Endothelial cell (in vitro differentiated cells): ENCODE measurements at regions not wholly inside any gene's neighbourhood (a gene's known extent, or its start where the extent isn't known, plus 50 kb on each side); places are given as distances from the start of the nearest gene placed in this dataset.

Source experiments
- DNase-seq: peaks from one replicate; pipeline ENCODE4 v3.0.0; 2021; ENCODE audit warnings: low spot score
- H3K27ac Mint-ChIP-seq: one replicate; pipeline ENCODE4 v1.8.0; 2021; ENCODE audit warnings: mixed read lengths, inconsistent platforms; ENCODE audit not compliant: unreplicated experiment
- H3K27me3 Mint-ChIP-seq: one replicate; pipeline ENCODE4 v1.8.0; 2021; ENCODE audit warnings: mild to moderate bottlenecking, moderate library complexity, mixed read lengths, inconsistent platforms; ENCODE audit not compliant: unreplicated experiment
- H3K36me3 Mint-ChIP-seq: one replicate; pipeline ENCODE4 v1.8.0; 2021; ENCODE audit warnings: mild to moderate bottlenecking, low read depth, mixed read lengths, inconsistent platforms; ENCODE audit not compliant: unreplicated experiment
- H3K4me1 Mint-ChIP-seq: one replicate; pipeline ENCODE4 v1.8.0; 2021; ENCODE audit warnings: mild to moderate bottlenecking, mixed read lengths, inconsistent platforms; ENCODE audit not compliant: unreplicated experiment
- H3K4me3 Mint-ChIP-seq: one replicate; pipeline ENCODE4 v1.8.0; 2021; ENCODE audit warnings: mild to moderate bottlenecking, mixed read lengths, inconsistent platforms; ENCODE audit not compliant: unreplicated experiment
- H3K9me3 Mint-ChIP-seq: one replicate; pipeline ENCODE4 v1.8.0; 2021; ENCODE audit warnings: mixed read lengths, inconsistent platforms; ENCODE audit not compliant: unreplicated experiment
- TF ChIP-seq, protein P1 (sequence below): fragments of 200-600 bp; sonication (generic); IDR thresholded peaks from one replicate; pipeline ENCODE4 v1.5.0; 2021; ENCODE audit warnings: antibody characterized with exemption; ENCODE audit not compliant: unreplicated experiment

DNA sequence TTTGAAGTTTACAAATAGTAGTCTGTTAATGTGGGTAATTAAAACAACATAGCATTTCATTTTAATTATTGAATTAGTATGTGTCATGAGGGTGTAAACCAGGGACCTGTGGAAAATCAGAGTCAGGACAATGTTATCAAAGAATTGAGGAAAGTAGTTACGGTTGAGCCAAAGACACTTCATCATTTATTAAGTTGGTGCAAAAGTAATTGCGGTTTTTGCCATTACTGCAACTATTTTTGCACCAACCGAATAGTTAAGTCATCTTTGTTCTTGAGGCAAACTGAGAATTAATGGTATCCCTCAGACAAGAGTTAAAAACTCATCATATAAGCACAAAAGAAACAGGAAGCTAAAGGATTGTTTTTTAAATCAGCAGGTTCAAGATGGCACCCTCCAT, 593.7 kb downstream of the KCNJ2 start:
- no peaks in the 10 kb centered on the region for H3K9me3 Mint-ChIP-seq
- H3K27ac Mint-ChIP-seq, result no peak overlapping the region
- no peaks in the 10 kb centered on the region for H3K36me3 Mint-ChIP-seq
- DNase-seq, result no peak
- H3K27me3 Mint-ChIP-seq, result no peaks in the 10 kb centered on the region
- TF ChIP-seq, protein P1, sequence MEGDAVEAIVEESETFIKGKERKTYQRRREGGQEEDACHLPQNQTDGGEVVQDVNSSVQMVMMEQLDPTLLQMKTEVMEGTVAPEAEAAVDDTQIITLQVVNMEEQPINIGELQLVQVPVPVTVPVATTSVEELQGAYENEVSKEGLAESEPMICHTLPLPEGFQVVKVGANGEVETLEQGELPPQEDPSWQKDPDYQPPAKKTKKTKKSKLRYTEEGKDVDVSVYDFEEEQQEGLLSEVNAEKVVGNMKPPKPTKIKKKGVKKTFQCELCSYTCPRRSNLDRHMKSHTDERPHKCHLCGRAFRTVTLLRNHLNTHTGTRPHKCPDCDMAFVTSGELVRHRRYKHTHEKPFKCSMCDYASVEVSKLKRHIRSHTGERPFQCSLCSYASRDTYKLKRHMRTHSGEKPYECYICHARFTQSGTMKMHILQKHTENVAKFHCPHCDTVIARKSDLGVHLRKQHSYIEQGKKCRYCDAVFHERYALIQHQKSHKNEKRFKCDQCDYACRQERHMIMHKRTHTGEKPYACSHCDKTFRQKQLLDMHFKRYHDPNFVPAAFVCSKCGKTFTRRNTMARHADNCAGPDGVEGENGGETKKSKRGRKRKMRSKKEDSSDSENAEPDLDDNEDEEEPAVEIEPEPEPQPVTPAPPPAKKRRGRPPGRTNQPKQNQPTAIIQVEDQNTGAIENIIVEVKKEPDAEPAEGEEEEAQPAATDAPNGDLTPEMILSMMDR, result no peak
- H3K4me1 Mint-ChIP-seq, result no peaks in the 10 kb centered on the region
- no peak overlapping the region for H3K4me3 Mint-ChIP-seq

DNA sequence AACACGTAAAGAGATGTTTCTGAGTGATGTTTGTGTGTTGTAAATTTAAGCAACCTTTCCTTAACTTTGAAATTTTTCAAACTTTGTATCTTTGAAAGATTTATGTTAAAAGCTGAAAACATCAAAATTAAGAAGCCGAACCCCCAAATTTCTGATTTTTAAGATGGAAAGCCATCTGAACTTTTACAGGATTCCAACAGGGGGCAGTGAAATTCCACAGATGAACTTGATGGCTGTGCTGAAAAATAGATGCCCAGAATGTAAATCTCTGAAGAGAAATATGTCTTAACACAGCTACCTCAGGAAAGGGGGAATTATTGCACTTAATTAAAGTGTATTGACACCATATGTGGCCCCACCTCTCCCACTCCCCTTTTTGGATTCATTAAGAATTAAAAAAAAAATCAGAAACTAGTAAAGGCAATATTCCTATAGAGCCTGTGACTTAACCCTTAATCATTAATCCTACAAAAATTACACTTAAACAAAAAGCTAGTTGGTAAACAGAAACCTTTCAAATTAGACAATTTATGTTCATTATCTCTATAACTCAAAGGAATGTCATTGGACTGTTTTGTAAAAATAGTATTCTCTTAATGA, 597.9 kb downstream of the KCNJ2 start:
- H3K27ac Mint-ChIP-seq, result no peak overlapping the region
- no peaks in the 10 kb centered on the region for H3K27me3 Mint-ChIP-seq
- TF ChIP-seq, protein P1, result peak; percentile 90
- H3K4me3 Mint-ChIP-seq, result no peak overlapping the region
- DNase-seq, result peak; percentile 27
- no peaks in the 10 kb centered on the region for H3K36me3 Mint-ChIP-seq
- H3K4me1 Mint-ChIP-seq, result no peaks in the 10 kb centered on the region
- H3K9me3 Mint-ChIP-seq, result no peaks in the 10 kb centered on the region

DNA sequence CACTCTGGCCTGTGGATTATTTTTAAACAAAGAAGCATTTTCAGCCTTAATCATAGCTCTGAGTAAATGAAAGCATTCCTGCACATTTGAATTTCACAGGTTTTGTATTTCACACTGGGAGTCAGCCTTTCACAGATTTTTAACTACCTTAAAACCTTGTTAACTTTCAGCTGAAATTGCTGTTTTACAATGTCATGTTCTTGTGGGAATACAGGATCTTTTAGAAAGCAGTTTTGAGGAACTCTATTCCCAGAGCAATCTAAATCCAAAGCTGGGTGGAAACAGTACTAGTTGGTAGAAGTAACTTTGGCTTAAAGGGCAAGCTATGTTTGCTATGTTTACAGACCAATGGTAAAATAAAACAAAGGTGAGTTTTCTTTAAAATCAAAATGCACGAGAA, 600.6 kb downstream of the KCNJ2 start:
- Mint-ChIP-seq H3K4me3 (no peak overlapping the region), H3K36me3 (no peaks in the 10 kb centered on the region)

DNA sequence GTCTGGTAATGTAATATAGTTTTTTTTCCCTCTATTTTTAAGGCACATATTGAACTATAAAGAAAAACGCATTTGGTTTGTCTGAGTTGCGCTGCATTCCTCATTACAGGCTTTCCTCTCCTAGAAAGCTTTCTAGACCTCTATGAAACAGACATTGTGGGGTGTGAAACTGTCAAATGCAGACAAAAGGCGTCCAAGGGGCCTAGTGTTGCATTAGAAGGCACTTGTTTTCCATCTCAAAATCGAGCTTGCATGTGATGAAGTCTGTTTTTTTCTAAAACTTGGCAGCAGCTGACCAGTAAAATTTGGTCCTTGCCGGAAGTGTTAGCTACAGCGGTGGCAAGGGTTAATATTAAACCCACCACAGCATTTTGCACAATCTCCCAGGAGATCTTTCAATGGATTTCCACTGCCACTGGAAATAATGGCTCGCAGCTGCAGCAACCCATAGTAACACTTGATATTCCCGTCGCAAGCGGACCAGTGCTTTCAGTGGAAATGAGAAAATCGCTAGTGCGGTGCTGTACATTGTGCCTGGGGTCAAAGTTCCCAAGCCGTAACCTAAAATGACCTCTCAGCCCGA, 602.6 kb downstream of the KCNJ2 start:
- no peak for DNase-seq
- Mint-ChIP-seq H3K27ac (no peak overlapping the region), H3K9me3 (no peaks in the 10 kb centered on the region), H3K27me3 (no peaks in the 10 kb centered on the region), H3K4me1 (no peaks in the 10 kb centered on the region), H3K4me3 (no peak overlapping the region), H3K36me3 (no peaks in the 10 kb centered on the region)
- TF ChIP-seq, protein P1, result no peak

More for the DNA sequence above, 600.6 kb downstream of the KCNJ2 start:
- DNase-seq, result no peak
- H3K27me3 Mint-ChIP-seq, result no peaks in the 10 kb centered on the region
- TF ChIP-seq, protein P1, result no peak
- H3K9me3 Mint-ChIP-seq, result no peaks in the 10 kb centered on the region
- H3K27ac Mint-ChIP-seq, result no peak overlapping the region
- no peaks in the 10 kb centered on the region for H3K4me1 Mint-ChIP-seq

DNA sequence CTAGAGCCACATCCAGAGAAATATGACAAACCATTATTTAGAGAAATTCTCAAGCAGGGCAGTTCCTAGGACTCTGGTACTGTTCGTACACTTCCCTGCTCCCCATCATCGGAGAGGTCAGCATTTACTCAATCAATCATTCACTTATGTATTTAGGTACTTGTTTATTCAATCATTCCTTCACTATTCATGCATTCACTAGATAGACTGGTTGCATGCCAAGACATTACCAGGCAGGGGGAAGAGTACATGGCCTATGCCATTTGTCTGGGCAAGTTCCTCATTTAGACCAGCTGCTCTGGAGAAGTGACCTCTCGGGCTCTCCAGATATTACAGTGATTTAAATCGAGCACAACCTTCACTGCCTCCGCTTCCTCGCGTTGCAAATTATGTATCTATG, 603.4 kb downstream of the KCNJ2 start:
- no peaks in the 10 kb centered on the region for H3K4me1 Mint-ChIP-seq
- TF ChIP-seq, protein P1, result no peak
- H3K27ac Mint-ChIP-seq, result no peak overlapping the region
- no peaks in the 10 kb centered on the region for H3K36me3 Mint-ChIP-seq
- no peaks in the 10 kb centered on the region for H3K9me3 Mint-ChIP-seq
- DNase-seq, result no peak
- no peaks in the 10 kb centered on the region for H3K27me3 Mint-ChIP-seq
- H3K4me3 Mint-ChIP-seq, result no peak overlapping the region
